ENCODE measurements at regions not wholly inside any gene's neighbourhood (a gene's known extent, or its start where the extent isn't known, plus 50 kb on each side); places are given as distances from the start of the nearest gene placed in this dataset.
A peak's percentile ranks its signal among the peaks of the same experiment; 100 is the strongest.
"Not testable (repeated sequence)": the region's sequence is repeated elsewhere in the genome, so short reads cannot be mapped to it uniquely, and the experiment has no call there.

DNA sequence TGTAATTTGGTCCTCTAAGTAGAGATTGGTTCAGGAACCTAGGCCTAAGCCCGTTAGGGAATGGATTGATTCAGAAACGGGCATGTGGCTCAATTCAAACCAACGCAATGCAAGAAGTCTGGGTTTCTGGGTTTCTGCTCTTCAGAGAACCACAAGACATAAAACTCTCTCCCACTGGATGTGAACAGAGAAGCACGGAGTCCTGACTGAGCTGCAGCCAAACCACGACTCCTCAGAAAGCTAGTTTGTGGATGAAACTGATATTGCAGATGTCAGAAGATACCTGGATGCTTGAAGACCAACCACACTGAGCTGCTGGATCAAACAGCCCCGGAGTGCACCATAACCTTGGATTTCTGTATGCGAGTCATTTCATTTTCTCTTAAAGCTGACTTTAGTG lies 50.0 kb downstream of the SOD2 start:
- no peaks in the 10 kb centered on the region for H3K27me3 Mint-ChIP-seq
- H3K9me3 Mint-ChIP-seq, result no peaks in the 10 kb centered on the region
- H3K4me3 Mint-ChIP-seq, result no peak overlapping the region
- H3K4me1 Mint-ChIP-seq, result peaks cover 21% of the 10 kb centered on the region
- no peak for DNase-seq
- H3K27ac Mint-ChIP-seq, result no peak overlapping the region
- no peak for ATAC-seq

DNA sequence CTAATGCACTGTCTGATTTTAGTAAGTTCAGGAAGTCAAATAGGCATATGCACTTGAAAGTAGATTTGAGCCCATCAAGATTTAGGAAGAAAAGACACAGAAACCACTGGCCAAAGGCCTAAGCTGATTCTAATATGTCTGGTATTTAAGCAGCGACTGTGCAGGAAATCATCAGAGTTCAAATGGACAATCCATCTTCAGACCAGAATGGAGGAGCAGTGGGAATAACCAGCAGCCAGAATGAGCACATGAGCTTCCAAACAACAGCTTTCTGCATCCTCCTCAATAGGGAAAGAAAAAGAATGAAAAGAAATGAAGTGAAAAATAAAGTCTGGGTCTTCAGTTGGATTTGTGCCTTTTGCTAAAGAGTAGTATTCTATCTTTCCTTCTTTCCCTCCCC lies 50.6 kb downstream of the SOD2 start:
- no peaks in the 10 kb centered on the region for H3K9me3 Mint-ChIP-seq
- H3K4me3 Mint-ChIP-seq, result no peak overlapping the region
- H3K27me3 Mint-ChIP-seq, result no peaks in the 10 kb centered on the region
- H3K4me1 Mint-ChIP-seq, result peaks cover 21% of the 10 kb centered on the region
- DNase-seq (no peak), ATAC-seq (no peak)
- H3K27ac Mint-ChIP-seq, result no peak overlapping the region

DNA sequence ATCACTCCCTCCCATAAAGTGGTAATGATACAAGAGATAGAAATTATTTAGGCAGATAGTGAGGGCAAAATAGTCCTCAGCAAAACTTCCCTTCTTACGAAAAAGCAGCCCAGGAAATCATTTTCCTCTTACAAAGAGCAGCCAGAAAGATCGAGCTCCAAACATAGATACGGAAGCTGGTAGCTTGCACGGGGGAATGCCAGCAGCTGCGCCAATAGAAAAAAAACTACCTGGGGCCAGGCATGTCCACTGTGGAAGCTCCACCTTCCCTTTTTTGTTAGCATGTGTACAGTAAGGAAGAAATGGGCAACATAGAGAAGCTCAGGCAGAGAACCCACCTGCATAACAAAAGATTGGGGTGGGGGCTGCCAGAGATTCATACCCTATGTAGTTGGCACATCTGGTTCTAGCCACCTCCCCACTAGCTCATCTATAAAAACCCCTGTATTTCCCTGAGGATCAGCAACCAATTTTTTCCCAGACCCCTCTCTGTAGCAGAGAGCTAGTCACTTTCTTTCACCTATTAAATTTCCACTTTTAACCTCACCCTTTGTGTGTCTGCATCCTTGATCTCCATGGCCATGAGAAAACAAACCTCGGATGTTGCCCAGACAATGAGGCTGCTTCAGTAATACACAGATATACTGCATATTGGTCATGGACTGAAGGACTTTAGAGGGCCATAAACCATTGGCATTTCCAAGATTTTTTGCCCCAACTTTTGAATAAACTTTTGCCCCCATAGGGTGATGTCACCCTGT lies 52.1 kb downstream of the SOD2 start:
- no peak overlapping the region for H3K4me3 Mint-ChIP-seq
- no peak for DNase-seq
- no peak for ATAC-seq
- no peaks in the 10 kb centered on the region for H3K9me3 Mint-ChIP-seq
- no peaks in the 10 kb centered on the region for H3K27me3 Mint-ChIP-seq
- H3K4me1 Mint-ChIP-seq, result peaks cover 10% of the 10 kb centered on the region
- H3K27ac Mint-ChIP-seq, result no peak overlapping the region

DNA sequence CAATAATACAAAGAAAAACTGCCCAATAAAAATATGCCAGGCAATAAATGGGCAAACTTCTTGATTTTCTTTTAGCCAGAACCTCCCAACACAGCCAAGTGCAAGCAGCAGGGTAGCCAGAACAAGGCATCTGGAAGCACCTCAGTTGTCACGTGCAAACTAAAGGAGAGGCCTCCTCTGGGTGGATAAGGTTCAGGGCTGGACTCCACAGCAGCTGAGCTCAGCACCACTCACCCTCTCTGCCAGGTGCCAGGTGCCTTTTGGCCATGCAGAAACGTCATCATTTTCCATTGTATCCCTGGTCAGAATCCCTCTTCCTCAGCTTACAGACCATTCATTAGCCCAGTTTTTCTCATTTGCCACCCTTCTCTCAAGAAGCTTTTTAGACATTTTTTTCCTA lies 52.7 kb downstream of the SOD2 start:
- no peak for ATAC-seq
- DNase-seq, result no peak
- Mint-ChIP-seq H3K27me3 (no peaks in the 10 kb centered on the region), H3K9me3 (no peaks in the 10 kb centered on the region), H3K4me3 (no peak overlapping the region), H3K4me1 (peaks cover 4% of the 10 kb centered on the region), H3K27ac (no peak overlapping the region)

GRCh38 chr6:159639721-159640120 lies 53.3 kb downstream of the SOD2 start:
- Mint-ChIP-seq H3K27ac (no peak overlapping the region), H3K4me1 (no peaks in the 10 kb centered on the region), H3K4me3 (no peak overlapping the region), H3K9me3 (no peaks in the 10 kb centered on the region), H3K27me3 (no peaks in the 10 kb centered on the region)
- no peak for ATAC-seq
- DNase-seq, result no peak

- Mint-ChIP-seq H3K4me3 (no peak overlapping the region), H3K27ac (no peak overlapping the region), H3K4me1 (no peaks in the 10 kb centered on the region), H3K27me3 (no peaks in the 10 kb centered on the region), H3K9me3 (no peaks in the 10 kb centered on the region)
- ATAC-seq (no peak), DNase-seq (no peak)
Measured at GRCh38 chr6:159633196-159633595, 59.8 kb downstream of the SOD2 start.

DNA sequence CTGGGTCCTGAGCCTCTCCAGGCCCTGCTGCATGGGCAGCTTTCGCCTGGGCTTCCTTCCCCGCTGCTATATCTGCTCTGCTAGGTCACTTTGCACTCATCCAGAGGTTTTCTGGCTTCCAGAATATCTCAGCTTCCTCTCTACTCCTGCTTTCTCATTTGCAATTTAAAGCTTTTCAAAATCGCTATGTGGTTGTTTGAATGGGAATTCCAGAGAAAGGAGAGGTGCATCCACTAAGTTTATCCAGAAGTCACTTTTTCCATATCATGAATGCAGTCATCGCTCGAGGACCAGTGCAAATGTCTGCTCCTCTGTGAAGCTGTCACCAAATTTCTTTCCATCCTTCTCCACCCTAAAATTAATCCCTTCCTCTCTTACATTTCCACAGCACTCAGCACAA lies 61.2 kb downstream of the SOD2 start:
- no peaks in the 10 kb centered on the region for H3K9me3 Mint-ChIP-seq
- no peak overlapping the region for H3K4me3 Mint-ChIP-seq
- H3K4me1 Mint-ChIP-seq, result no peaks in the 10 kb centered on the region
- DNase-seq (no peak), ATAC-seq (no peak)
- H3K27ac Mint-ChIP-seq, result no peak overlapping the region
- H3K27me3 Mint-ChIP-seq, result no peaks in the 10 kb centered on the region

- H3K4me3 Mint-ChIP-seq, result no peak overlapping the region
- H3K9me3 Mint-ChIP-seq, result no peaks in the 10 kb centered on the region
- H3K27ac Mint-ChIP-seq, result no peak overlapping the region
- no peak for DNase-seq
- no peaks in the 10 kb centered on the region for H3K27me3 Mint-ChIP-seq
- no peak for ATAC-seq
- no peaks in the 10 kb centered on the region for H3K4me1 Mint-ChIP-seq
Measured at GRCh38 chr6:159627939-159628338, 65.1 kb downstream of the SOD2 start.

- ATAC-seq, DNase-seq, H3K9me3 Mint-ChIP-seq: not testable (repeated sequence)
Measured at GRCh38 chr6:159626506-159626905, 66.5 kb downstream of the SOD2 start.

GRCh38 chr6:159623156-159623555 lies 69.9 kb downstream of the SOD2 start:
- Mint-ChIP-seq H3K4me1 (no peaks in the 10 kb centered on the region), H3K27ac (no peak overlapping the region), H3K4me3 (no peak overlapping the region), H3K9me3 (peaks cover 6 to 11% of the 10 kb centered on the region in 2 donors), H3K27me3 (no peaks in the 10 kb centered on the region)
- ATAC-seq (no peak), DNase-seq (no peak)

More at GRCh38 chr6:159626506-159626905, 66.5 kb downstream of the SOD2 start:
- H3K4me1 Mint-ChIP-seq, H3K27ac Mint-ChIP-seq, H3K4me3 Mint-ChIP-seq, H3K27me3 Mint-ChIP-seq: not testable (repeated sequence)

- no peak for ATAC-seq
- Mint-ChIP-seq H3K4me1 (no peaks in the 10 kb centered on the region), H3K9me3 (peaks cover 11 to 32% of the 10 kb centered on the region in 2 donors), H3K4me3 (no peak overlapping the region), H3K27ac (no peak overlapping the region), H3K27me3 (no peaks in the 10 kb centered on the region)
- no peak for DNase-seq
Measured at GRCh38 chr6:159620947-159621346, 72.1 kb downstream of the SOD2 start.

DNA sequence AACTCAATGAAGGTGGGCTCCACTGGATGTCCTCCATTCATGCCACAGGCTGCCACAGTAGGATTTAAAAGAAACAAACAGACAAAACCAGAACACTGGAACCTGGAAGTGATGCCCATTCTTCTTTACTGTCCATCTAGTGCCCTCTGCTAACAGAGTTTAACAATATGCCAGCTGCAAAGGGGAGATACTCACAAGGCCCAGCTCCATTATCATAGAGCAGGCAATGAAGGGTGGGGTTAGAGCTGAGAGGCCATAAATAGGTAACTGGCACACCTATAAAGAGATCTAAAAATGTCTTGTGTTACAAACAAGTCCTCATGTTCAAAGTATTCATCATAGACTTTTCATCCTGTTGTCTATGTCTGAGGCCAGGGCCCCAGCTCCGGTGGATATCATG lies 75.6 kb downstream of the SOD2 start:
- Mint-ChIP-seq H3K27ac (peak overlapping the region in 1 of 2 donors; percentile 6), H3K9me3 (peaks cover 25 to 60% of the 10 kb centered on the region in 2 donors), H3K4me1 (no peaks in the 10 kb centered on the region), H3K27me3 (no peaks in the 10 kb centered on the region), H3K4me3 (no peak overlapping the region)
- DNase-seq (no peak), ATAC-seq (no peak)

DNA sequence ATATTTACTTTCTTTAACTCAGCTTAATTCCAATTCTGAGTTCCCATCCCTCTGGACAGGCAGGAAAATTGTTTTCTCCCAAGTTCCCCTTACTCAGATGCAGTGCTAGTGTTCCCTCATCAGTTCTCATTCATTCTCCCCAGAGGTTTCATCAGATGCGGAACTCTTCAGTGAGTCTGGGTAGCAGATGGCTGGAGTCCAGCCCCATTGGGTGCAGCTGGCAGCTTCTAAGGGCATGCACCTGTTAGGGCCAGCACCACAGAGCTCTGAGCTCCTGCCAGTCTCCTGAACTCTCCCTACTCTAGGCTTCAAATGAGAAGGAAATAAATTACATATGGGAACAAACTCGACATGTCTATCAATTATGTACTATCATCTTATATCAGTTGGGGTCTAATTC lies 76.6 kb downstream of the SOD2 start:
- Mint-ChIP-seq H3K27ac (no peak overlapping the region), H3K9me3 (peaks cover 25 to 60% of the 10 kb centered on the region in 2 donors), H3K4me1 (no peaks in the 10 kb centered on the region), H3K4me3 (no peak overlapping the region), H3K27me3 (no peaks in the 10 kb centered on the region)
- ATAC-seq (no peak), DNase-seq (no peak)

- DNase-seq (no peak), ATAC-seq (no peak)
- Mint-ChIP-seq H3K9me3 (peaks cover 25 to 60% of the 10 kb centered on the region in 2 donors), H3K4me3 (no peak overlapping the region), H3K27ac (no peak overlapping the region), H3K27me3 (no peaks in the 10 kb centered on the region), H3K4me1 (no peaks in the 10 kb centered on the region)
Measured at GRCh38 chr6:159615918-159616317, 77.1 kb downstream of the SOD2 start.

DNA sequence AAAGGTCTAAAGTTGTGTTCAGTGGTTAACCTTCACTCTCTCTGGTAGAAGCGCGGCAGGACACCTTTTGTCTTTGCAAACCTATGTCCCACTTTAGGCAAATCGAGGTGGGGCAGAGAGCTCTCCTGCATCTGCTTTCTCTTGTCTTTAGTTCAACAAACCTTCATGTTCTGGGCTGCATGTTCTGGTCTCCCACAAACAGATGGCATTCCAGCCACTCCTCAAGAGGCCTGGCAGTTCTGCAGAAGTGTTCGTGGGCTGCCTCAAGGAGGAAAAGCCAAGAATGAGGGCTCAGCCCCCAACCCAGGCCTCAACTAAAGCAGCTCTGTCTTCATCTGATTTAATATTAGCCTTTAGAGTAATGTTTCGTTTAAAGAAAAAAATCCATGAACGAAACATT lies 82.2 kb downstream of the SOD2 start:
- H3K4me3 Mint-ChIP-seq, result no peak overlapping the region
- ATAC-seq (no peak), DNase-seq (no peak)
- H3K27me3 Mint-ChIP-seq, result no peaks in the 10 kb centered on the region
- H3K27ac Mint-ChIP-seq, result no peak overlapping the region
- H3K9me3 Mint-ChIP-seq, result peaks cover 14 to 27% of the 10 kb centered on the region in 2 donors
- H3K4me1 Mint-ChIP-seq, result no peaks in the 10 kb centered on the region

- Mint-ChIP-seq H3K9me3 (peaks cover 7 to 18% of the 10 kb centered on the region in 2 donors), H3K4me3 (no peak overlapping the region), H3K27ac (no peak overlapping the region), H3K4me1 (no peaks in the 10 kb centered on the region), H3K27me3 (no peaks in the 10 kb centered on the region)
- no peak for ATAC-seq
- DNase-seq, result no peak
Measured at GRCh38 chr6:159609652-159610178, 83.3 kb downstream of the SOD2 start.
